BLaER1 treated with 17β-estradiol and CSF1 and Interleukin-3, amounts not matched to agents 10 nM and 100 nM (cell line): ENCODE measurements at regions not wholly inside any gene's neighbourhood (a gene's known extent, or its start where the extent isn't known, plus 50 kb on each side); places are given as distances from the start of the nearest gene placed in this dataset.
A peak's percentile ranks its signal among the peaks of the same experiment; 100 is the strongest.

Source experiments
- H3K27ac ChIP-seq, 11 experiments: shearing (Covaris generic); formaldehyde crosslinking; 2 replicates each; pipeline ENCODE4 v1.8.1; 2022
- H3K27me3 ChIP-seq, 11 experiments: shearing (Covaris generic); formaldehyde crosslinking; 2 replicates each; pipeline ENCODE4 v1.8.1; 2022
- H3K36me3 ChIP-seq, 11 experiments: shearing (Covaris generic); formaldehyde crosslinking; 2 replicates each; pipeline ENCODE4 v1.8.1; 2022
- H3K4me1 ChIP-seq, 10 experiments: shearing (Covaris generic); formaldehyde crosslinking; 2 replicates each; pipeline ENCODE4 v1.8.1; 2022
- H3K4me2 ChIP-seq, 11 experiments: shearing (Covaris generic); formaldehyde crosslinking; 2 replicates each; pipeline ENCODE4 v1.8.1; 2022
- H3K4me3 ChIP-seq, 10 experiments: shearing (Covaris generic); formaldehyde crosslinking; 2 replicates each; pipeline ENCODE4 v1.8.1; 2022
- H3K9ac ChIP-seq, 11 experiments: shearing (Covaris generic); formaldehyde crosslinking; 2 replicates each; pipeline ENCODE4 v1.8.1; 2022
- H3K9me3 ChIP-seq, 11 experiments: shearing (Covaris generic); formaldehyde crosslinking; replicated peaks in 1 of 11; 2 replicates each; pipeline ENCODE4 v1.8.1; 2022
- H4K20me1 ChIP-seq, 11 experiments: shearing (Covaris generic); formaldehyde crosslinking; 2 replicates each; pipeline ENCODE4 v1.8.1; 2022
- Cebpa-rat ChIP-seq, 11 experiments: shearing (Covaris generic); IDR thresholded peaks; 2 replicates each; pipeline ENCODE4 v1.8.1; 2022

DNA sequence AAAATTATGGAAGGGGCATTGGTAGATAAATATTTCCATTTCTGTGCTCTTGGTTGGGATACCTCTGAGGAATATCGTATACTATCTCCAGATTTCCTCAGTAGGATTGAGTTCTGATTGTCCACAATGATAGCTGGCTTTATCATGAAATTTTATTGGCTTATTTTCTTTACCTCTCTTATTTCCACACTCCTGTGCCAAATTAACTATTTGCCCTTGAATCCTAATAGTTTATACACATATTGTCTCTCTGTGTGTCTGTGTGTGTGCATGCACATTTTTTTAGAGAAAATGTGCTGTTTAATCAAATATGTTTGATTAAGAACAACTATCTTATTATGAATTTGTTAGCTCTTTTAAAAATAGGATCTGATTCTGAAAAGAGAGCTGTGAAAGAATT lies 271.6 kb downstream of the DTHD1 start:
- Histone ChIP-seq H4K20me1 (no peaks in the 10 kb centered on the region), H3K4me3 (no peak overlapping the region), H3K9me3 (no peaks in the 10 kb centered on the region), H3K36me3 (no peaks in the 10 kb centered on the region), H3K27me3 (no peaks in the 10 kb centered on the region), H3K27ac (no peak overlapping the region), H3K9ac (no peak overlapping the region), H3K4me2 (no peak overlapping the region), H3K4me1 (no peaks in the 10 kb centered on the region)
- TF ChIP-seq Cebpa-rat (IDR thresholded peaks at IDR 0.05): no peak

DNA sequence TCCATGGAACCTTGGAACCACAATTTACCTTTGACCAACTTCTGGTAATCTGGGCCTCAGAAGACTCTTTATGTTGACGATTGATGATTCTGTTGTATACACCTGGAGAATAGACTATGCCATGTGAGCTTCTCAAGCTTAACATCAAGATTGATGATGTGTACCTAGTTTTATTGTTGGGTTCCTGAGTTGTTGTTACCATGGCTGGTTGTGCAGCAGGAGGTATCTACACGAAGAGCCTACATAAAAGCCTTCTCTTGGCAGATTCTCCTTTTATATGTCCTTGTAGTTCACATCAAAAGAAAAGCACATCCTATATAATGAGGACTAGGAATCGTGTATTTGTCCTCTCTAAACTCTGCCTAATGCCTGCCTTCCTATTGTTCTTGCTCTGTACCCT lies 272.0 kb downstream of the DTHD1 start:
- no peak for TF ChIP-seq Cebpa-rat (IDR thresholded peaks at IDR 0.05)
- no peaks in the 10 kb centered on the region for H3K9me3 ChIP-seq
- H4K20me1 ChIP-seq: no peaks in the 10 kb centered on the region
- no peak overlapping the region for H3K27ac ChIP-seq
- H3K4me3 ChIP-seq: no peak overlapping the region
- H3K36me3 ChIP-seq: no peaks in the 10 kb centered on the region
- no peak overlapping the region for H3K4me2 ChIP-seq
- H3K27me3 ChIP-seq: no peaks in the 10 kb centered on the region
- no peak overlapping the region for H3K9ac ChIP-seq
- H3K4me1 ChIP-seq: no peaks in the 10 kb centered on the region

DNA sequence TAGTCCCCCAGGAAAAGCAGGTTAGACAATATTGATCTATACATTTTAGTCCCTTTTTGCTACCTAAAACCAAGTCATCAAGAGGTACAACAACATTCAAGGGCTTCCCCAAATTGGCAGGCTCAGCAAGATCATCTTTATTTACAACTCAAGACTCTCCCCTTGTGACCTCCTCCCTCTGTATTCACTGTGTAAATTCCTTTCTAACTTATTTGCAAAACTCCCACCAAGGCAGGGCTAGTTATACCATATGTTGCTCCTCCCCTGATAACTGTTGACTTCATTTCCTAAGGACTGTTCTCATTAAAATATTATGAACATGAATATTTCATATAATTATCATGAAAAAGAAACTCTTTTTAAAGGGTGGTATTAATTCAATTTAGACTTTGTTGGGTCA lies 275.6 kb downstream of the DTHD1 start:
- no peak for TF ChIP-seq Cebpa-rat (IDR thresholded peaks at IDR 0.05)

DNA sequence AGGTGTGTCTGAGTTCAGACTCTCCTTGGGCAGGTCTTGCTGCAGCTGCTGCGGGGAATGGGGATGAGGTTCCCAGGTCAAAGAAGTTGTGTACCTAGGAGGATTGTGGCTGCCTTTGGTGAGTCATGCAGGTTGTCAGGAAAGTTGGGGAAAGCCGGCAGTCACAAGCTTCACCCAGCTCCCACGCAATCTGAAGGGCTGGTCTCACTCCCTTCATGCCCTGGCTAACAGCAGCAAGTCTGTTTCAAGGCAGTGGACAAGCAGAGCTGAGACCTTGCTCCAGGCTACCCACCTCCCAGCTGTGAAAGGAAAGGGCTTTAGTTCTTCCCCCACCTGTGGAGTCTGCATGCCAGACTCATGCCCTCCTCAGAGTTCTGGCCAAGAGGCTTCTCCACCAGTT lies 287.2 kb downstream of the DTHD1 start:
- peak overlapping the region in 3 of 11 experiments; percentile 70 to 81 (median 79); a peak in 6 of 22 replicates for H3K4me2 ChIP-seq
- no peak overlapping the region for H3K4me3 ChIP-seq
- H3K36me3 ChIP-seq: no peaks in the 10 kb centered on the region
- peak overlapping the region in 4 of 11 experiments; percentile 3 to 64 (median 56); a peak in 6 of 22 replicates for H3K27ac ChIP-seq
- peaks cover 0 to 10% (median 0%) of the 10 kb centered on the region in 11 experiments; a peak in 3 of 22 replicates for H3K9me3 ChIP-seq
- no peak for TF ChIP-seq Cebpa-rat (IDR thresholded peaks at IDR 0.05)
- peaks cover 0 to 53% (median 0%) of the 10 kb centered on the region in 10 experiments; a peak in 6 of 20 replicates for H3K4me1 ChIP-seq
- H3K27me3 ChIP-seq: no peaks in the 10 kb centered on the region
- H4K20me1 ChIP-seq: no peaks in the 10 kb centered on the region
- no peak overlapping the region; a peak in 1 of 22 replicates for H3K9ac ChIP-seq

More for the DNA sequence above, 275.6 kb downstream of the DTHD1 start:
- Histone ChIP-seq H3K4me2 (no peak overlapping the region), H3K9me3 (peaks cover 0 to 5% (median 0%) of the 10 kb centered on the region in 11 experiments; a peak in 2 of 22 replicates), H3K4me1 (no peaks in the 10 kb centered on the region), H3K27ac (no peak overlapping the region), H3K36me3 (no peaks in the 10 kb centered on the region), H3K4me3 (no peak overlapping the region), H4K20me1 (no peaks in the 10 kb centered on the region), H3K27me3 (no peaks in the 10 kb centered on the region), H3K9ac (no peak overlapping the region)

DNA sequence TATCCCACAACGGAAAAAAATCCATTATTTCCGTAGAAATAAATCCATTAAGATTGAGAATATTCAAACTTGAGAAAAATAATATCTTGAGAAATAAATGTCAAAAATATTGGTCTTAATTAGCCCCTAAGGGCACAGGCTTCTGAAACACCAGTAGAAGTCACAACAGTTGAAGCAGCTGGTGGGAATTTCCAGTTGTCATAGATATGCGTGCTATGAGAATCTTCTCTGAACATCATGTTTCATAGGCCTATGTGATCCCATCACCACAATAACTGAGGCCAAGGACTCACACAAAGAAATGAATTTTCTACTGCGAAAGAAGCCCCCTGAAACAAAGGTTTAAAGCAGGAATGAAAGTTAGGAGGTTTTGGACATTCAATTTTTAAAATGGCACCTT lies 292.0 kb downstream of the DTHD1 start:
- TF ChIP-seq Cebpa-rat (IDR thresholded peaks at IDR 0.05): no peak
- Histone ChIP-seq H3K36me3 (no peaks in the 10 kb centered on the region), H3K27ac (no peak overlapping the region), H3K9me3 (peaks cover 13 to 28% (median 22%) of the 10 kb centered on the region in 11 experiments), H4K20me1 (no peaks in the 10 kb centered on the region), H3K27me3 (no peaks in the 10 kb centered on the region), H3K9ac (no peak overlapping the region), H3K4me1 (peaks cover 0 to 40% (median 0%) of the 10 kb centered on the region in 10 experiments; a peak in 6 of 20 replicates), H3K4me2 (no peak overlapping the region), H3K4me3 (no peak overlapping the region)

DNA sequence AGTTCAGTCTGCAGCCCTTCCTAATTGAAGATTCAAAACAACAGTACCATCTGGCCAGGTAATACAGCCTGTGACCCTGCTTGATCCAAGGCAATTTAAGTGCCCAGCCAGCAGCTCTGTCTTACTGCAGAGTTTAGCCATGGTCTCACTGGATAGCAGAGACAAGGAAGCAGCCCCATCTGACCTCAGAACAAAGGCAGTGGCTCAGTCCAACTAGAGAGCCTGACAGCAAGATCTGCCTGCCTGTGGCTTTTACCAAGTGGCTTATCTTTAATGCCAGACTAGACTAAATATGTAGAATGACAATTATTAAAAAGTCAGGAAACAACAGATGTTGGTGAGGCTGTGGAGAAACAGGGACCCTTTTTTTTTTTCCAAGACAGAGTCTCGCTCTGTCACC lies 293.4 kb downstream of the DTHD1 start:
- peaks cover 0 to 26% (median 0%) of the 10 kb centered on the region in 10 experiments; a peak in 5 of 20 replicates for H3K4me1 ChIP-seq
- H3K4me3 ChIP-seq: no peak overlapping the region
- no peak overlapping the region for H3K4me2 ChIP-seq
- no peaks in the 10 kb centered on the region for H3K36me3 ChIP-seq
- H3K27ac ChIP-seq: no peak overlapping the region
- peaks cover 13 to 28% (median 22%) of the 10 kb centered on the region in 11 experiments for H3K9me3 ChIP-seq
- no peak for TF ChIP-seq Cebpa-rat (IDR thresholded peaks at IDR 0.05)
- H3K9ac ChIP-seq: no peak overlapping the region
- no peaks in the 10 kb centered on the region for H4K20me1 ChIP-seq
- H3K27me3 ChIP-seq: no peaks in the 10 kb centered on the region

DNA sequence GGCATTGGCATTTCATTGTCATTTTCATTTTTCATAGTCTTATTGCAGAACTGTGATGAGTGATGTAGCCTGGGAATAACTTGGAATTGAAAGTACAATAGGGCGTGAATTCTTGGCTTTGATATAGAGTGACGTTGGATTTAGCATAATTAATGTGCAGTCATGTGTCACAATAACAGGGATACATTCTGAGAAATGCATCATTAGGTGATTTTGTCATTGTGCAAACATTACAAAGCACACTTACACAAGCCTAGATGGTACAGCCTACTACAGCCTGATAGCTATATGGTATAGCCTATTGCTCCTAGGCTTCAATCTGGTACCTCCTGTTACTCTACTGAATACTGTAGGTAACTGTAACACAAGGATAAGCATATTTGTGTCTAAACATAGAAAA lies 300.8 kb downstream of the DTHD1 start:
- H3K9ac ChIP-seq: no peak overlapping the region
- H3K36me3 ChIP-seq: no peaks in the 10 kb centered on the region
- H3K9me3 ChIP-seq: peaks cover 6 to 12% (median 8%) of the 10 kb centered on the region in 11 experiments
- no peak overlapping the region for H3K4me2 ChIP-seq
- no peak overlapping the region for H3K4me3 ChIP-seq
- H3K27ac ChIP-seq: no peak overlapping the region
- no peaks in the 10 kb centered on the region for H4K20me1 ChIP-seq
- TF ChIP-seq Cebpa-rat (IDR thresholded peaks at IDR 0.05): no peak
- no peaks in the 10 kb centered on the region for H3K4me1 ChIP-seq
- no peaks in the 10 kb centered on the region for H3K27me3 ChIP-seq

DNA sequence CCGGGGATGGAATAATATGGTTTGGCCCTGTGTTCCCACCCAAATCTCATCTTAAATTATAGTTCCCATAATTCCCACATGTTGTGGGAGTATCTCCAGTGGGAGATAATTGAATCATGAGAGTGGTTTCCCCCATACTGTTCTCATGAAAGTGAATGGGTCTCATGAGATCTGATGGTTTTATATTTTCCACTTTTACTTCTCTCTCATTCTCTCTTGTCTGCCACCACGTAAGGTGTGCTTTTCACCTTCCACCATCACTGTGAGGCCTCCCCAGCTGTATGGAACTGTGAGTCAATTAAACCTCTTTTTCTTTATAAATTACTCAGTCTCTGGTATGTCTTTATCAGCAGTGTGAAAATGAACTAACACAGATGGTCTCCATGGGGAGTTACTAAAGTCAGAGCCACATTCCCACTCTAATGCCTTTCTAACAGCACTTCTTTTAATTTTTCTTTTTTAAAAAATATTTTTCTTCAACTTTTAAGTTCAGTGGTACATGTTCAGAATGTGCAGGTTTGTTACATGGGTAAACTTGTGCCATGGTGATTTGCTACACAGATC lies 306.6 kb downstream of the DTHD1 start:
- Histone ChIP-seq H3K36me3 (no peaks in the 10 kb centered on the region), H4K20me1 (no peaks in the 10 kb centered on the region), H3K9ac (no peak overlapping the region), H3K9me3 (peaks cover 9 to 26% (median 21%) of the 10 kb centered on the region in 11 experiments), H3K4me2 (no peak overlapping the region), H3K4me3 (no peak overlapping the region), H3K4me1 (no peaks in the 10 kb centered on the region), H3K27me3 (no peaks in the 10 kb centered on the region), H3K27ac (no peak overlapping the region)
- no peak for TF ChIP-seq Cebpa-rat (IDR thresholded peaks at IDR 0.05)

DNA sequence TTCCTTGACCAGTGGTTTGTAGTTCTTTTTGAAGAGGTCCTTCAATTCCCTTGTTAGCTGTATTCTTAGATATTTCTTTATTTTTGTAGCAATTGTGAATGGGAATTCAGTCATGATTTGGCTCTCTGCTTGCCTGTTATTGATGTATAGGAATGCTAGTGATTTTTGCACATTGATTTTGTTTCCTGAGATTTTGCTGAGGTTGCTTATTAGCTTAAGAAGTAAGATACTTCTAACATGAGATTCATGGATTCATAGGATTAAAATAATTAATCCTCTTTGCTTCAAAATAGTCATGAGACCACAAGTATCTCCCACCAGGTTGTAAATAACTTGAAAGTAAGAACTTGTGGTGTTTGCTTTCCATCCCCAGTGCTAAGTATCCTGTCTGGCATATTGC lies 308.9 kb downstream of the DTHD1 start:
- no peak for TF ChIP-seq Cebpa-rat (IDR thresholded peaks at IDR 0.05)
- Histone ChIP-seq H4K20me1 (no peaks in the 10 kb centered on the region), H3K4me3 (no peak overlapping the region), H3K4me2 (no peak overlapping the region), H3K4me1 (no peaks in the 10 kb centered on the region), H3K9me3 (peaks cover 9 to 26% (median 21%) of the 10 kb centered on the region in 11 experiments), H3K36me3 (no peaks in the 10 kb centered on the region), H3K27me3 (no peaks in the 10 kb centered on the region), H3K27ac (no peak overlapping the region), H3K9ac (no peak overlapping the region)

DNA sequence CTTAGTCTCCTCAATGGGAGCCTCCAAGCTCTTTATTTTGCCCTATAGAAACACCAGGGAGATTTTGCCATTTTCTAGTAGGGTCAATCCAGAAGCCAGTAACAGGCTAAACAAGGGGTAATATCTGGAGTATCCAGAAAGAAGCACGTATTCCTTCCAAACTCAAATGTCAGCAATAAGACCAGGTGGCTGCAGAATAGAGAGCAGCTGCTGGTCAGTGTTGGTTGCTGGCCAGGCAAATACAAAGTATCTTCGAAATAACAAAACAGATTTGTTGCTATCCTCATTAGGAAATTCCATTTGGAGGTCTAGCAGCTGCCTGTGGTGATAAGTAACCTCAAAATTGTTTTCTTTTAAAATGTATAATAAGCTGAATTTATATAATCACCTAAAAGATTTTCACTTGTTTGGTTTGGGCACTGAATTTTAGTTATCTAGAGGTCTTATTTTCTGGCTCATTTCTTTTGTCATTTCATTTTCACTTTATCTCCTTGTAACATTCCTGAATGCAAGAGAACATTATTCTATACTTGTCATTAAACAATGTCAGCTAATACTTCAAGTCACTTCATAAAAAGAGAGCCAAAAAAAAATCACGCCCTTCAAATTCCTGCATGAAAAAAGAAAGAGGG lies 320.6 kb downstream of the DTHD1 start:
- Histone ChIP-seq H3K4me1 (peaks cover 0 to 10% (median 0%) of the 10 kb centered on the region in 10 experiments; a peak in 4 of 20 replicates), H3K27me3 (no peaks in the 10 kb centered on the region), H3K4me2 (peak overlapping the region in 2 of 11 experiments; percentile 30 to 57; a peak in 3 of 22 replicates), H3K27ac (no peak overlapping the region), H3K4me3 (no peak overlapping the region), H4K20me1 (no peaks in the 10 kb centered on the region), H3K9ac (no peak overlapping the region), H3K36me3 (no peaks in the 10 kb centered on the region), H3K9me3 (0 out of 22 replicates have a peak, but pooled peaks cover 0 to 2% (median 0%) of the 10 kb centered on the region in 11 experiments)
- TF ChIP-seq Cebpa-rat (IDR thresholded peaks at IDR 0.05): no peak
